ENCODE measurements at regions not wholly inside any gene's neighbourhood (a gene's known extent, or its start where the extent isn't known, plus 50 kb on each side); places are given as distances from the start of the nearest gene placed in this dataset.
"Not testable (repeated sequence)": the region's sequence is repeated elsewhere in the genome, so short reads cannot be mapped to it uniquely, and the experiment has no call there.

DNA sequence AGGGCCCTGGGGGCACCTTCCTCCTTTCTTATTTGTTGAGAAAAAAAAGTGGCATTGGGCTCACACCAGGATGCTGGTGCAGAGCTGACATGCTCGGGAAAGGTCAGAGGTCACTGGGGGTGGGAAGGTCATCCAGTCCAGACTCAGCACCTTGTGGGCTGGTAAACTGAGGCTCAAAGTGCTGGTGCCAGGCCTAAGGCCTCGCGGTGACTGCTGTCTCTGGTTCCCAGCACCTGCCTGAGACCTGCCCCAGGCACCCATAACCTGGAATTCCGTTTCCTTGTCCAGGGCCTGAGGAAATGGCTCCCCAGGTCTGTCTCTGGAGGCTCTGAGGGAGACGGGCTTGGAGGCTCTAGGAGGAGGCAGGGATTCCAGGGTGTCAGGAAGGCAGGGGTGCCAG lies 521.0 kb downstream of the GOLGA6L6 start:
- H3K9me3 ChIP-seq; H3K4me1 ChIP-seq; H3K27me3 ChIP-seq; H3K4me3 ChIP-seq; H3K27ac ChIP-seq; H3K36me3 ChIP-seq; DNase-seq (ENCODE audit: low spot score in 2 of 2): not testable (repeated sequence)
- no CpG with 5 or more reads among the region's 5 CpGs for WGBS, 2 donors

- H3K36me3 ChIP-seq; DNase-seq (ENCODE audit: low spot score in 2 of 2); H3K9me3 ChIP-seq; H3K27me3 ChIP-seq; H3K4me3 ChIP-seq; H3K27ac ChIP-seq; H3K4me1 ChIP-seq: not testable (repeated sequence)
- WGBS, 2 donors, result 60% methylated on average over 1 of the region's 6 CpGs; no CpG with 5 or more reads in 1 of the 2 donors
Observed at GRCh38 chr15:20019758-20020157, 521.8 kb downstream of the GOLGA6L6 start.

DNA sequence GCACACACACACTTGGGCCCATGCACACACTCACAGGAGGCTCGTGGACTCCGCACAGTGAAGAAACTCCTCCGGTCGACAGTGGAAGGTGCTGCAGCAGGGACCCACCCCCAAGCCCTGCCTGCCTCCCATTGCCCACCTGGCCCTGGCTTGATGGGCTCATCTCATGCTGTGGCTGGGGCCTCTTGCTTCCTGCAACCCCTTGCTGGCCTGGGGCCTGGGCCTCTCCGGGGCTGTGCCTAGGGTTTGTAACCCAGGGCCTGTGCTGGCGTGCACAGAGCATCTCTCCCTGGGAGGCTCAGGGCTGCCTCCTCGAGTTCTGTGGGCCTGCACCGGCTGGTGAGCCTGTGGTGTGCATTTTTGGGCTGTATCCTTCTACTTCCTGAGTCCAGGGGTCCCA lies 524.0 kb downstream of the GOLGA6L6 start:
- WGBS, 2 donors, result no CpG with 5 or more reads among the region's 8 CpGs
- not testable (repeated sequence) for DNase-seq (ENCODE audit: low spot score in 2 of 2)

DNA sequence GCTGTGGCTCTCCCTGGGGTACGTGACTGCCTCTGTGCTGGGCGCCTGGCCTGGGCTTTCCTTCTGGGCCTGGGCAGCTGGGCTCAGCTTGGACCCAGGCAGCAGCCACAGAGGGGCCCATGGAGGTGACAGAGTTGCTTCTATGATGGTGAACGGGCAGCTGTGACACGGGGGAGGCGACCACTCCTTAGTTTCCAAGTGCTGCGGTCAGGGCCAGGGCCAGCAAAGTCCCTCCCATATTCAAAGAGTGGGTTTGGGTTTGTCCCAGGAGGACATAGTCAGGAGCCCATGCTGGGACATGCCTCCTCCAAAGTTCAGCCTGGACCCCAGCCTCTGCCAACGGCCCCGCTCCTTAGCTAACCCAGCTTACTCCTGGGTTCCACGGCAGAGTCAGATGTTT lies 524.7 kb downstream of the GOLGA6L6 start:
- not testable (repeated sequence) for DNase-seq (ENCODE audit: low spot score in 2 of 2)

More for the DNA sequence above, 524.0 kb downstream of the GOLGA6L6 start:
- H3K4me1 ChIP-seq, H3K4me3 ChIP-seq, H3K9me3 ChIP-seq, H3K27ac ChIP-seq, H3K27me3 ChIP-seq, H3K36me3 ChIP-seq: not testable (repeated sequence)

DNA sequence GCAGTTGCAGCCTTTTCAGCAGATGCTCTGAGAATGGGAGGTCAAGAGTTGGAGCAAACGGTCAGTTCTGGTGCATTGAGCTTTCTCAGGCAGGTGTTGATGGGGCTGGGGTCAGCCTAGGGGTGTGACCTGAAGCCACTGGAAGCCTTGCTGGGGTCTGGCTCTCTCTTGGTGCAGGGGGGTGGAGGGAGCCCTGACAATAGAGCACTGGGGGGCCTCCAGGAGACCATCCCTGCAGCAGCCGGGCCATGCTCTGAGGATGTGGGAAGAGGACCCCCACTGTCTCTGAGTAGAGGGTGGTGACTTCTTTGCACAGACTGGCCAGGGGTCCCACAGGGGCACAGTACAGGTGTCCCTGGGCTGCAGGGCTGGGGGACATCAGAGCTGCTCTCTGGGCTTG lies 528.8 kb downstream of the GOLGA6L6 start:
- not testable (repeated sequence) for H3K4me3 ChIP-seq; H3K36me3 ChIP-seq; H3K9me3 ChIP-seq; H3K4me1 ChIP-seq; DNase-seq (ENCODE audit: low spot score in 2 of 2); H3K27me3 ChIP-seq; H3K27ac ChIP-seq
- 63 to 91% methylated on average over 1 of the region's 2 CpGs for WGBS, 2 donors

More for the DNA sequence above, 524.7 kb downstream of the GOLGA6L6 start:
- not testable (repeated sequence) for H3K4me1 ChIP-seq, H3K27ac ChIP-seq, H3K36me3 ChIP-seq, H3K27me3 ChIP-seq, H3K4me3 ChIP-seq, H3K9me3 ChIP-seq
- 76 to 80% methylated on average over 3 to 4 of the region's 9 CpGs for WGBS, 2 donors

GRCh38 chr15:20010759-20011158 lies 530.8 kb downstream of the GOLGA6L6 start:
- 92 to 93% methylated on average over 2 to 4 of the region's 9 CpGs for WGBS, 2 donors
- not testable (repeated sequence) for DNase-seq (ENCODE audit: low spot score in 2 of 2); H3K4me3 ChIP-seq; H3K27me3 ChIP-seq; H3K4me1 ChIP-seq; H3K9me3 ChIP-seq; H3K36me3 ChIP-seq; H3K27ac ChIP-seq

- not testable (repeated sequence) for H3K36me3 ChIP-seq; H3K27ac ChIP-seq; H3K4me1 ChIP-seq; DNase-seq (ENCODE audit: low spot score in 2 of 2); H3K27me3 ChIP-seq; H3K9me3 ChIP-seq; H3K4me3 ChIP-seq
- no CpG with 5 or more reads among the region's 8 CpGs for WGBS, 2 donors
Observed at GRCh38 chr15:20009619-20010018, 532.0 kb downstream of the GOLGA6L6 start.

DNA sequence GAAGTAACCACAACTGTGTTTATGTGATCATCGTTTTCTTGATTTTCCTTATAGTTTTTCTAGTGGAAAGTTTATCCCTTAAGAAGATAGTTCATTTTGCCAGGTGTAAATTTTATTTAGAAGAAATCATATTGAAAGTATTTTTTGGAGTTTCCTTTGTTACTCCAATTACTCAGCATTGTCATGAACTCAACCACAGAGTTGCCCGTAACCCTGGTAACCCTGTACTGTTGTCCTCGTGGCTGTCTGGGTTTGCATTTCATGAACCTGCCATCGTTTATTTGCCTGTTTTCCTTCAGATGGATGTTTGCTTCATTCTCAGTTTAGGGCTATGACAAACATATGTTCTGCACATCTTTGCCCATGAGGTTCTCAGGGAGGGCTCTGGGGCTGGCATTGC lies 534.3 kb downstream of the GOLGA6L6 start:
- not testable (repeated sequence) for H3K4me3 ChIP-seq; H3K4me1 ChIP-seq; H3K27ac ChIP-seq; H3K36me3 ChIP-seq; H3K9me3 ChIP-seq; DNase-seq (ENCODE audit: low spot score in 2 of 2); H3K27me3 ChIP-seq
- 54 to 62% methylated on average over 3 to 4 of the region's 4 CpGs for WGBS, 2 donors

DNA sequence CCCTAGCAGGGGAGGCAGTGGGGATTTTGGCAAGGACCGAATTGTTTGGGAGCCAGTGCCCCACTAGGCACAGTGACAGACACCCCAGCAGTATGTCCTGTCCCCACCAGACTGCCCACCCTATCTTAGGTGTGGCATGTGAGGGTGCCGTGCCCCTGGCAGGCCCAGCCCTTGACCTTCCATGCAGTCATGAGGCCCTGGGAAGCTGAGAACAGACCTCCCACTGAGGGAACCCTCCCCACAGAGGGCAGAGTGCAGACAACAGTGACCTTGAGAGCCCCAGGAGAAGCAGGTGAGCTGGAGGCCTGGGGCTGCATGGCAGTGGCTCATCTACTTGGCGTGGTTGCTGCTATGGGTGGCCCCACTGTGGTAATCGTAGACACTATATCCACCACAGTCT lies 538.1 kb downstream of the GOLGA6L6 start:
- not testable (repeated sequence) for DNase-seq (ENCODE audit: low spot score in 2 of 2); H3K4me3 ChIP-seq; H3K36me3 ChIP-seq; H3K27me3 ChIP-seq; H3K27ac ChIP-seq; H3K4me1 ChIP-seq; H3K9me3 ChIP-seq
- WGBS, 2 donors, result 83% methylated on average over 1 of the region's 4 CpGs; no CpG with 5 or more reads in 1 of the 2 donors

GRCh38 chr15:20002560-20002959 lies 539.0 kb downstream of the GOLGA6L6 start:
- not testable (repeated sequence) for H3K4me3 ChIP-seq; H3K4me1 ChIP-seq; DNase-seq (ENCODE audit: low spot score in 2 of 2); H3K9me3 ChIP-seq; H3K27me3 ChIP-seq; H3K27ac ChIP-seq; H3K36me3 ChIP-seq
- 38 to 54% methylated on average over 1 to 2 of the region's 2 CpGs for WGBS, 2 donors

DNA sequence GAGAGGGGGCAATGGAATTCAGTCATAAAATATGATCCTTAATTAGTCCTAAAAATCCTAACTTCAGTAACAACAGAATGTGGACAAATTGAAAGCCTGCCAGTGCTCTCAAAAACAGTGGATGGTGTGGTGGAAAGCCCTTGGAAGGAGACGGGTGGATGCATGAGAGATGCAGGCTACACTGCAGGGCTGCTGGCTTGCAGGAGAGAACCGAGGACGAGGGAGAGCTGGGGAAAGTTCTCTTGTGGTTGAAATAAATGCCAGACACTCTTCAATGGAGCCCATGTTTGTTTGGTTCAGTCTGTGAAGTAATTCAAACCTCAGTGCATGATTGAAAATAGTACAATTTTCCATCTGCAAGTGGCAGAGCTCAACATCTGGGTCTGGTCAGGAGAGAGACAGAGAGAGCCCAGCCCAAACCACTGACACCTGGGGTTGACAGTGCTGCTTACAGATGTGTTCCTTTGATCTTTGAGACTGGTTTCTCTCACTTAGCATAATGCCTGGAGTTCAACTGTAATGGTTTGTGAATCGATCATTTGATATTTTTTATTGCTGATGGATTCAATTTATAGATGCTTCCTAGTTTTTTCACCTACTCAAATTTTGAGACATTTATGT lies 544.9 kb downstream of the GOLGA6L6 start:
- WGBS, 2 donors, result 43 to 66% methylated on average over 3 of the region's 4 CpGs
- not testable (repeated sequence) for H3K27ac ChIP-seq; H3K4me3 ChIP-seq; H3K27me3 ChIP-seq; H3K36me3 ChIP-seq; H3K4me1 ChIP-seq; DNase-seq (ENCODE audit: low spot score in 2 of 2); H3K9me3 ChIP-seq

GRCh38 chr15:19995296-19995695 lies 546.3 kb downstream of the GOLGA6L6 start:
- not testable (repeated sequence) for H3K27me3 ChIP-seq; H3K9me3 ChIP-seq; H3K27ac ChIP-seq; H3K36me3 ChIP-seq; H3K4me1 ChIP-seq; H3K4me3 ChIP-seq; DNase-seq (ENCODE audit: low spot score in 2 of 2)
- 36 to 38% methylated on average over 1 of the region's 1 CpG for WGBS, 2 donors
